ENCODE measurements at regions not wholly inside any gene's neighbourhood (a gene's known extent, or its start where the extent isn't known, plus 50 kb on each side); places are given as distances from the start of the nearest gene placed in this dataset.
"Not testable (repeated sequence)": the region's sequence is repeated elsewhere in the genome, so short reads cannot be mapped to it uniquely, and the experiment has no call there.

- no peak for TF ChIP-seq ZNF274 (IDR thresholded peaks at IDR 0.05; ENCODE audit: low read depth, low read length)
- H3K4me3 ChIP-seq (ENCODE audit: low read length): no peak overlapping the region
These were observed 167.6 kb downstream of the THBS2 start for GRCh38 chr6:169086020-169086419.

- TF ChIP-seq ZNF274 (IDR thresholded peaks at IDR 0.05; ENCODE audit: low read depth, low read length): no peak
- H3K4me3 ChIP-seq (ENCODE audit: low read length): no peak overlapping the region
These were observed 168.2 kb downstream of the THBS2 start for GRCh38 chr6:169085466-169085865.

DNA sequence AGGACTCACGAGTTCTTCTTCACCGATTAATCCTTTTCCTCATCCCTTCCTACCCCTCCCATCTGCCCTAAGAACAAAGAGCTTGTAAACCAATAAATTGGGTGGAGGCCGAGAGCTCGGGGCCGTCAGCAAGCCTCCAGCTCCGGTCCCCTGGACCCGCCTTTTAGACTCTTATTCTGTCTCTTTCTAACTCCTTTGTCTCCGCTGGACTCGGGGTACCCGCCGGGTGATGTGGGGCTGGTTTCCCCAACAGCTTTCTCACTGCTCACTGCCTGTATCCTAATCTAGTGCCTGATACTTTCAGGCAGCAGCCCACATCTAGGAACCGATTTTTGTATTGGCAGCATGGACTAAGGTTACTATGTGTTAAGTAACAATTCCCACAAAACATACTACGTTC, 169.1 kb downstream of the THBS2 start:
- H3K4me3 ChIP-seq (ENCODE audit: low read length): not testable (repeated sequence)

DNA sequence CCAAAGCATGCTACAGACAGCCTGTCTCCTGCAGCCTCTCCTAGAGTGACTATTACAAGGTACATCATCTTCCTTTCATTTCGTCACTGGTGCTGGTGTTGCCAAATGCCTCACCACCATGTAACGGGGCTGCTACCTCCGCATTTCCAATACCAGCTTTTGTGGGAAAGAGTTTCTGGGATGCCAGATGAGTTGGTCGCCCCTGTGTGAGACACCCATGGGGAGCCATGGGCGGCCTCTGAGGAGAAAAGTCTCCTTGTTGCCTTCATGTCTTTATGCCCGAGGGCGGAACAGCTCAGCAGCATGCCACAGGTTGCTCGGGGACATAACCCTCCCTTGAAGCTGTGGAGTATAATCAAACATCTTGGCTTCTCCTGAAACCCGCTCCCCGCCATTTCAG, 169.6 kb downstream of the THBS2 start:
- H3K4me3 ChIP-seq (ENCODE audit: low read length): no peak overlapping the region
- TF ChIP-seq ZNF274 (IDR thresholded peaks at IDR 0.05; ENCODE audit: low read depth, low read length): no peak

- H3K4me3 ChIP-seq (ENCODE audit: low read length): no peak overlapping the region
- no peak for TF ChIP-seq ZNF274 (IDR thresholded peaks at IDR 0.05; ENCODE audit: low read depth, low read length)
These were observed 170.2 kb downstream of the THBS2 start for GRCh38 chr6:169083508-169083874.

DNA sequence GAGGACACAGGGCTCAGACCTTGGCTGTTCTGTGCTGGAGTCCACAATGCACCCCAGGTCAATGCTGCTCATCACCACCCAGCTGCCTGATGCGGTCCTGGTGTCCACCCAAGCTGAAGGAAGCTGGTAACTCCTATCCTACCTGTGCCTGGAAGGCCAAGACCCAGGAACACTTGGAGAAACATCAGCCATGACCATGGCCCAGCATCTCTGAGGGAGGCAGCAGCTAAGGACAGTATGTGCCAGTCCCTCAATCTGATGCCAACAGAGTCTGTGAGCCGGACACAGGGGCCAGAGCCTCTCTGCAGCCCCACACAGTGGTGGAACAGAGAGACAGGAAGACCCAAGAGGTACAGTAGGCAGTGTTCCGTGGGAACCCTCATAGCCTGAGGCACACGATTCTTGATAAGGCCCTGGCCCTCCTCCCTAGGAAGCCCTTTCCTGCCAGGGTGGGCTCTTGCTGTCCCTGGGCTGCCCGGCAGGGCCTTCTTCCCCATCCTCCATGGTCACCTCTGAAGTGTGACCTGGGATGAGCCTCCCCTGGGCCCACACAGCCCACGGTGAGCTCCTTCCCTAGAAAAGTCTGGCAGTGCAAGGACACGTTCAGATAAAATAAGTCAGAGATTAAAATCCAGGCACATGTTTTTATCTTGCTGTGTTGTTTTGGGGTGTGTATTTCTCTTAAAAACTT, 170.7 kb downstream of the THBS2 start:
- H3K4me3 ChIP-seq (ENCODE audit: low read length): no peak overlapping the region
- no peak for TF ChIP-seq ZNF274 (IDR thresholded peaks at IDR 0.05; ENCODE audit: low read depth, low read length)

GRCh38 chr6:169082093-169082492, 171.6 kb downstream of the THBS2 start:
- TF ChIP-seq ZNF274 (IDR thresholded peaks at IDR 0.05; ENCODE audit: low read depth, low read length): no peak
- no peak overlapping the region for H3K4me3 ChIP-seq (ENCODE audit: low read length)

DNA sequence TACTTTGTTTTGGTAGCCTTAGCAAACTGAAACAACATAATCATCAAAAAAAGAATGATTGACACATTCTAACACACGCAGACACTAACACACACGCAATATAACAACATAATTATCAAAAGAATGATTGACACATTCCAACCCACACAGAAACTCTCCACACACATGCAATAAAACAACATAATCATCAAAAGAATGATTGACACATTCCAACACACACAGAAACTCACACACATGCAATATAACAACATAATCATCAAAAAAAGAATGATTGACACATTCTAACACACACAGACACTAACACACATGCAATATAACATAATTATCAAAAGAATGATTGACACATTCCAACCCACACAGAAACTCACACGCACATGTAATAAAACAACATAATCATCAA, 172.4 kb downstream of the THBS2 start:
- no peak for TF ChIP-seq ZNF274 (IDR thresholded peaks at IDR 0.05; ENCODE audit: low read depth, low read length)
- H3K4me3 ChIP-seq (ENCODE audit: low read length): no peak overlapping the region

GRCh38 chr6:169079650-169080049, 174.0 kb downstream of the THBS2 start:
- TF ChIP-seq ZNF274 (IDR thresholded peaks at IDR 0.05; ENCODE audit: low read depth, low read length): no peak
- no peak overlapping the region for H3K4me3 ChIP-seq (ENCODE audit: low read length)

- no peak for TF ChIP-seq ZNF274 (IDR thresholded peaks at IDR 0.05; ENCODE audit: low read depth, low read length)
- H3K4me3 ChIP-seq (ENCODE audit: low read length): no peak overlapping the region
These were observed 175.1 kb downstream of the THBS2 start for GRCh38 chr6:169078399-169079145.

DNA sequence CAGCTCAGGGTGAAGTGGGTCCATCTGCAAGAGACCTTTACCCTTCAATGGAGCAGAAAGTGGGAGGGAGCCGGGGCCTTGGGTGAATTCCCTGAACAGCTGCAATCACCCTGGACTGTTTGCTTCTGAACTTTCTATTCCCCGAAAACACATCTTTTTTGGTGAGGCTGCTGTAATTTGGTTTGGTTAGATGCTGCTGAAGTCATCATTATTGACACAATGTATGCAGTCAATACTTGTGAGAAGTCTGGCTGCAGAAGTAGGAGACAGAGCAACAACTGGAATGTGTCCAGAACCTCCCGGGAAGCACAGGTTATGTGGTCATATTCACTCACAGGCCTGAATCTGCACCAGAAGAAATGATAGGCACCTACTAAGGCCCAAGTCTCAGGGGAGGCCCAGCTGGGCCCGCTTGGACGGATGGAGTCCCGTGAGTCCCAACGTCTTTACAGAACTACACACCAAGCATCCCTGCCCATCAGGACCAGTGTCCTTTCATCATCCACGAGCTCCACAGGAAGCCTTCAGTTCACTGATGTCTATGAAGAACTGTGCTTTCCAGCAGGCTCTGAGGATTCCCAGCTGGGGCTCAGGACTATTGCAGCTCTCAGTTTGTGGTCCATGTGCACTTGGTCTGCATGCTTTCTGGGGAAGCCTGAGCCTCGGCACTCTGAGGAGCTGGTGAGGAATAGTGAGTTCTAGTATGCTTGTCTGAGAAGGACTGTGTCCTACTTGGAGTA, 177.6 kb downstream of the THBS2 start:
- H3K4me3 ChIP-seq (ENCODE audit: low read length): no peak overlapping the region
- no peak for TF ChIP-seq ZNF274 (IDR thresholded peaks at IDR 0.05; ENCODE audit: low read depth, low read length)

- no peak overlapping the region for H3K4me3 ChIP-seq (ENCODE audit: low read length)
- no peak for TF ChIP-seq ZNF274 (IDR thresholded peaks at IDR 0.05; ENCODE audit: low read depth, low read length)
These were observed 178.3 kb downstream of the THBS2 start for GRCh38 chr6:169075211-169075914.

DNA sequence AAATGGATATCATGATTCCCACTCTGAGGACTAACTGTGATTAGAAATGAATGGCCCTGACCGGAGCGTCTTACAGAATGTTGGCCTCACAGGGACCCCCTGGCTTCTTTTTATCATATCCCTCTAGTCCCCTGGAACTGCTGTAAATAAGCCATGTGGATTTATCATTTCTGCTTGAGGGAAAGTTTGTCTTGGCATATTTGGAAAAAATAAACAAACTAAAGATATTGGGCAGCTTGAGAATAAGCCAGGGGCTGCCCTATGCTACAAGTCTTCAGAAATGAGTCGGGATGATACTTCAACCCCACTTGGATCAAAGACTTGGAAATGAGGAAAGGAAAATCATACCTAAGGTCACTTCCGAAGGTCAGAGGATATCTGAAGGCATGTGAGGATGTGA, 179.1 kb downstream of the THBS2 start:
- H3K4me3 ChIP-seq (ENCODE audit: low read length): no peak overlapping the region
- TF ChIP-seq ZNF274 (IDR thresholded peaks at IDR 0.05; ENCODE audit: low read depth, low read length): no peak

DNA sequence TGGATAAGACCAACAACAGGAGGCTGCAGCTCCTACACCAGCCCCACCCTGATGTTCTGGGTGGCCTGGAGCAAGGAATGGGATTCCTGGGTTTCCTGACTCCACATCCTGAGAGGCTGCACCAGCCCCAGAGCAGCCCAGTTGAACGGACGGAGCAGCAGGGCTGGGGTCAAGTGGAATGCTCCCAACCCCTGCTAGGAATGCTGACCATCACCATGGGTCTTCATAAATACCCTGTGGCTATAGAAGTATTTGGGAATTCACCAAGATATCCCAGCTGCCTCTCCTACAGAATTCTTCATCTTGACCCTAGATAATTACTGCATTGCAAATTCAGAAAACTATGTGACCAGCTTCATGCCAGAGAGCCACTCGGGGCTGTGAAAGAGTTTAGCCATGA, 180.3 kb downstream of the THBS2 start:
- H3K4me3 ChIP-seq (ENCODE audit: low read length): no peak overlapping the region
- no peak for TF ChIP-seq ZNF274 (IDR thresholded peaks at IDR 0.05; ENCODE audit: low read depth, low read length)
